Common myeloid progenitor, CD34-positive (primary cell): ENCODE measurements at regions not wholly inside any gene's neighbourhood (a gene's known extent, or its start where the extent isn't known, plus 50 kb on each side); places are given as distances from the start of the nearest gene placed in this dataset.

Source experiments
- CTCF ChIA-PET: fragments of 350-600 bp; sonication (Branson Sonifier 250); formaldehyde crosslinking; loops from one replicate; lab custom pipeline; 2021; ENCODE audit warnings: antibody characterized with exemption; lab: Charles Lee
- POLR2A ChIA-PET: fragments of 350-600 bp; sonication (Branson Sonifier 250); formaldehyde crosslinking; loops from one replicate; lab custom pipeline; 2021; ENCODE audit warnings: antibody characterized with exemption; lab: Charles Lee
- DNase-seq, 3 donors: peaks; one replicate each; pipeline versions ENCODE4 v3.0.0 to v3.0.0-alpha.2; 2013
- H3K27ac ChIP-seq, 2 experiments: 1 replicate in 1 of 2; 2 replicates in 1 of 2; pipeline ENCODE4 v1.7.0; 2013; ENCODE audit warnings: inconsistent platforms in 2 of 2, low read length in 2 of 2, mild to moderate bottlenecking in 2 of 2, low read depth in 1 of 2, moderate library complexity in 1 of 2; ENCODE audit not compliant: severe bottlenecking in 2 of 2, insufficient read depth in 1 of 2, poor library complexity in 1 of 2
- H3K27me3 ChIP-seq, 5 experiments: replicated peaks in 2 of 5; 1 replicate in 3 of 5; 2 replicates in 2 of 5; pipeline versions ENCODE4 v1.6.1 to v1.7.0; 2013; ENCODE audit warnings: low read length in 4 of 5, mild to moderate bottlenecking in 2 of 5, moderate library complexity in 2 of 5, inconsistent platforms in 1 of 5; ENCODE audit not compliant: insufficient read depth in 5 of 5, control insufficient read depth in 4 of 5
- H3K36me3 ChIP-seq, 4 experiments: 1 replicate in 2 of 4; 2 replicates in 2 of 4; pipeline versions ENCODE4 v1.6.1 to v1.7.0; 2013; ENCODE audit warnings: low read length in 3 of 4, control low read depth in 1 of 4, mild to moderate bottlenecking in 1 of 4; ENCODE audit not compliant: control insufficient read depth in 4 of 4, insufficient read depth in 4 of 4
- H3K4me1 ChIP-seq, 4 experiments: 1 replicate in 3 of 4; 2 replicates in 1 of 4; pipeline versions ENCODE4 v1.6.1 to v1.7.1; 2013; ENCODE audit warnings: low read length in 3 of 4, mild to moderate bottlenecking in 3 of 4, control low read depth in 1 of 4, inconsistent platforms in 1 of 4, moderate library complexity in 1 of 4; ENCODE audit not compliant: control insufficient read depth in 4 of 4, insufficient read depth in 4 of 4; ENCODE audit errors: control extremely low read depth in 1 of 4
- H3K4me3 ChIP-seq, 7 experiments: 1 replicate in 4 of 7; 2 replicates in 3 of 7; pipeline versions ENCODE4 v1.5.1 to v1.7.0; 2013; ENCODE audit warnings: mild to moderate bottlenecking in 7 of 7, low read length in 6 of 7, moderate library complexity in 6 of 7, inconsistent platforms in 2 of 7, low read depth in 2 of 7, control low read depth in 1 of 7; ENCODE audit not compliant: insufficient read depth in 4 of 7, control insufficient read depth in 1 of 7; ENCODE audit errors: extremely low read depth in 1 of 7
- H3K9me3 ChIP-seq, 5 experiments: 1 replicate in 4 of 5; 2 replicates in 1 of 5; pipeline versions ENCODE4 v1.6.1 to v1.7.1; 2013; ENCODE audit warnings: low read length in 4 of 5, mild to moderate bottlenecking in 2 of 5, inconsistent platforms in 1 of 5, low read depth in 1 of 5, moderate library complexity in 1 of 5; ENCODE audit not compliant: control insufficient read depth in 4 of 5, insufficient read depth in 2 of 5; ENCODE audit errors: control extremely low read depth in 1 of 5
- WGBS: methylation state at CpG from one replicate; pipeline ENCODE4 v1.1.5; 2013; ENCODE audit not compliant: insufficient coverage; 5-methylcytosine and 5-hydroxymethylcytosine counted together

DNA sequence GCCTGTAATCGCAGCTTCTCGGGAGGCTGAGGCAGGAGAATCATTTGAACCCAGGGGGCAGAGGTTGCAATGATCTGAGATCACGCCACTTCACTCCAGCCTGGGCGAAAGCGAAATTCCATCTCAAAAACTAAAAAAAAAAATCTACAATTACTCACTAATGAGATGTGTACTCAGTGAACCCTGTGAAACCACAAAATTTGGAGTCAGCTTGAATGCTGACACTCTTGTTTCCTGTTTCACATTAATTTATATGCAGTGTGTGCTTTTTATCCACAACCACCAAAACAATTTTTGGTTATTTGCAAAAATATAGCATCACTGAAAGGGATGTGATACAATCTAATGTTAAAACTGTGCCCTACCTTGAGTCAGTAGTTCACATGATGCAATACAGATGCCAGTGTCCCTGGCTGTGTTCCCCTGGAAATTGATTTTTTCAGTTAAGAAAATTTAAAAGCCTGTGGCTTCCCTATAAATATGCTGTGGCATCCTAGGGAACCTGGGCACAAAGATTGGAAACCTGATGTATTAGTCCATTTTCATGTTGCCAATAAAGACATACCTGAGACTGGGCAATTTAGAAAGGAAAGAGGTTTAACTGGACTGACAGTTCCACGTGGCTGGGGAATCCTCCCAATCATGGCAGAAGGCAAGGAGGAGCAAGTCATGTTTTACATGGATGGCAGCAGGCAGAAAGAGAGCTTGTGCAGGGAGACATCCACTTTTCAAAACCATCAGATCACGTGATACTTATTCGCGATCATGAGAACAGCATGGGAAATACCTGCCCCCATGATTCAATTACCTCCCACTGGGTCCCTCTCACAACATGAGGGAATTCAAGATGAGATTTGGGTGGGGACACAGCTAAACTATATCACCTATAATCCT, 337.5 kb upstream of the NT5C1B start:
- H3K9me3 ChIP-seq, result no peaks in the 10 kb centered on the region
- ChIA-PET POLR2A (no interaction called here), CTCF (no interaction called here)
- H3K4me3 ChIP-seq, result no peak overlapping the region
- 92% methylated on average over 8 of the region's 9 CpGs for WGBS
- no peaks in the 10 kb centered on the region for H3K4me1 ChIP-seq
- DNase-seq, result no peak
- H3K27ac ChIP-seq, result no peak overlapping the region
- no peaks in the 10 kb centered on the region for H3K36me3 ChIP-seq
- no peaks in the 10 kb centered on the region for H3K27me3 ChIP-seq

DNA sequence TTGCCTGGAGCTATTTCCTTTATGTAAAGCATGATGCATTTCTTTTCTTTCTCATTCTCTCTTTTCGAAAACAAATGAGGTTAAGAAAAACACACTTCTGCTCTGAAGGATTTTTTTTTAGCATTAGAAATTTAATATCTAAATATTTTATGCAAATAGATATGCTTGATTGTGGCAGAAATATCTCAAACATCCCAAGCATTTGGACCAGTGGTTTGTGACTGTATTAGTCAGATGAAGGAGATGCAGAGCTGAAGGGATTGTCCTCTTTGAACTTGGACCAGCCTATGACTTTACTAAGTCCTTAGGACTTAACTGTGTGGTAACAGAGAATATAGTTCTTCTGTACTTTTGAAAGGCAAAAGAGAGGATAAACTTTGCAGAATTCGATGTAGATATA, 335.9 kb upstream of the NT5C1B start:
- POLR2A ChIA-PET, result no interaction called here
- H3K27me3 ChIP-seq, result no peaks in the 10 kb centered on the region
- H3K36me3 ChIP-seq, result no peaks in the 10 kb centered on the region
- no peaks in the 10 kb centered on the region for H3K4me1 ChIP-seq
- CTCF ChIA-PET, result no interaction called here
- no peak overlapping the region for H3K27ac ChIP-seq
- 100% methylated on average over 1 of the region's 2 CpGs for WGBS
- no peaks in the 10 kb centered on the region for H3K9me3 ChIP-seq
- no peak overlapping the region for H3K4me3 ChIP-seq
- no peak for DNase-seq

DNA sequence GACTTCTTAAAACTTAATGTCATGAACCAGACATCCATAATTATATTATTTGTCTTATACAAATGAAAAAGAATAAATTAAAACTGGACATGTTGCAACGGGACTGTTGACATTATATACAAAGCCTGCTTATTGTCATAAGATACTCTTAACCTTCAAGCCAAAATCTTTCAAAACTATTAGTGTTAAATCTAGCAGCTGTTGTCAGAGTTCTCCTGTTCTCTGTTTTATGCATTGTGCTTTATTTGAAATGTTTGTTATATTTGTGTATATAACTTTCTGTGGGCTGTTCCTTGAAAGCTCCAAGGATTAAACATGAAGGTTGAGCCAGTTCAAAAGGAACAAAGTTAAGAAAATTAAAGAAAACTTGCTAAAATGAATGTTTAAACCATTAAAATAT, 335.5 kb upstream of the NT5C1B start:
- WGBS, result no CpG with 5 or more reads among the region's 1 CpG
- Histone ChIP-seq H3K4me3 (no peak overlapping the region), H3K36me3 (no peaks in the 10 kb centered on the region), H3K27ac (no peak overlapping the region), H3K4me1 (no peaks in the 10 kb centered on the region), H3K27me3 (no peaks in the 10 kb centered on the region), H3K9me3 (no peaks in the 10 kb centered on the region)
- no peak for DNase-seq
- ChIA-PET CTCF (no interaction called here), POLR2A (no interaction called here)

GRCh38 chr2:18924386-18924785, 335.0 kb upstream of the NT5C1B start:
- ChIA-PET POLR2A (no interaction called here), CTCF (no interaction called here)
- 92% methylated on average over 2 of the region's 4 CpGs for WGBS
- Histone ChIP-seq H3K27ac (no peak overlapping the region), H3K4me1 (no peaks in the 10 kb centered on the region), H3K27me3 (no peaks in the 10 kb centered on the region), H3K4me3 (no peak overlapping the region), H3K9me3 (no peaks in the 10 kb centered on the region), H3K36me3 (no peaks in the 10 kb centered on the region)
- DNase-seq, result no peak

GRCh38 chr2:18922276-18922675, 332.9 kb upstream of the NT5C1B start:
- no peak overlapping the region for H3K4me3 ChIP-seq
- WGBS, result 100% methylated on average over 1 of the region's 1 CpG
- no peaks in the 10 kb centered on the region for H3K4me1 ChIP-seq
- H3K27me3 ChIP-seq, result no peaks in the 10 kb centered on the region
- H3K9me3 ChIP-seq, result no peaks in the 10 kb centered on the region
- no peak for DNase-seq
- H3K36me3 ChIP-seq, result no peaks in the 10 kb centered on the region
- ChIA-PET POLR2A (no interaction called here), CTCF (no interaction called here)
- no peak overlapping the region for H3K27ac ChIP-seq

- CTCF ChIA-PET, result no interaction called here
These were observed 328.9 kb upstream of the NT5C1B start for GRCh38 chr2:18918280-18918679.

GRCh38 chr2:18915227-18915626, 325.9 kb upstream of the NT5C1B start:
- H3K27ac ChIP-seq, result no peak overlapping the region
- WGBS, result 50% methylated on average over 1 of the region's 1 CpG
- DNase-seq, result no peak
- no peaks in the 10 kb centered on the region for H3K36me3 ChIP-seq
- no peaks in the 10 kb centered on the region for H3K9me3 ChIP-seq
- CTCF ChIA-PET, result no interaction called here
- POLR2A ChIA-PET, result no interaction called here
- H3K27me3 ChIP-seq, result no peaks in the 10 kb centered on the region
- H3K4me3 ChIP-seq, result no peak overlapping the region
- H3K4me1 ChIP-seq, result no peaks in the 10 kb centered on the region

More at GRCh38 chr2:18918280-18918679, 328.9 kb upstream of the NT5C1B start:
- WGBS, result no CpG with 5 or more reads among the region's 1 CpG
- no peaks in the 10 kb centered on the region for H3K36me3 ChIP-seq
- no peak overlapping the region for H3K4me3 ChIP-seq
- DNase-seq, result no peak
- H3K9me3 ChIP-seq, result no peaks in the 10 kb centered on the region
- H3K4me1 ChIP-seq, result no peaks in the 10 kb centered on the region
- no peak overlapping the region for H3K27ac ChIP-seq
- no peaks in the 10 kb centered on the region for H3K27me3 ChIP-seq
- POLR2A ChIA-PET, result no interaction called here
